MCF 10A (cell line): ENCODE measurements at regions not wholly inside any gene's neighbourhood (a gene's known extent, or its start where the extent isn't known, plus 50 kb on each side); places are given as distances from the start of the nearest gene placed in this dataset.

Source experiments
- BruUV-seq: library from RNA; stranded (reverse); fragments of 400-500 nt; replicated peaks from 2 replicates; lab custom pipeline; 2021; lab: Mats Ljungman, UMichigan
- CTCF ChIA-PET: fragments of 300-600 bp; sonication (Branson Sonifier 250); formaldehyde crosslinking; extraction: SDS; loops from one replicate; lab custom pipeline; 2021; ENCODE audit warnings: antibody characterized with exemption, inconsistent platforms; lab: Yijun Ruan, JAX
- POLR2A ChIA-PET: fragments of 300-600, 350-650 bp; sonication (Branson Sonifier 250); formaldehyde crosslinking; extraction: SDS; loops from one replicate; lab custom pipeline; 2020; ENCODE audit warnings: antibody characterized with exemption, inconsistent platforms; lab: Yijun Ruan, JAX
- DNase-seq: peaks from one replicate; pipeline ENCODE4 v3.0.0-alpha.2; 2018; ENCODE audit not compliant: unreplicated experiment
- H3K27ac Mint-ChIP-seq: one replicate; pipeline ENCODE4 v1.8.0; 2022; ENCODE audit warnings: mild to moderate bottlenecking, low read depth, mixed read lengths; ENCODE audit not compliant: unreplicated experiment
- H3K27me3 Mint-ChIP-seq: one replicate; pipeline ENCODE4 v1.8.0; 2022; ENCODE audit warnings: mixed read lengths; ENCODE audit not compliant: insufficient read depth, unreplicated experiment
- H3K36me3 Mint-ChIP-seq: one replicate; pipeline ENCODE4 v1.8.0; 2022; ENCODE audit warnings: mild to moderate bottlenecking, moderate library complexity, mixed read lengths; ENCODE audit not compliant: insufficient read depth, unreplicated experiment
- H3K4me1 Mint-ChIP-seq: one replicate; pipeline ENCODE4 v1.8.0; 2022; ENCODE audit warnings: mixed read lengths; ENCODE audit not compliant: insufficient read depth, unreplicated experiment
- H3K4me3 Mint-ChIP-seq: one replicate; pipeline ENCODE4 v1.8.0; 2022; ENCODE audit warnings: mild to moderate bottlenecking, moderate library complexity, mixed read lengths; ENCODE audit not compliant: unreplicated experiment
- H3K9me3 Mint-ChIP-seq: one replicate; pipeline ENCODE4 v1.8.0; 2022; ENCODE audit warnings: mixed read lengths; ENCODE audit not compliant: unreplicated experiment
- CTCF ChIP-seq: fragments of 200-600 bp; IDR thresholded peaks from one replicate; pipeline ENCODE4 v1.8.0; 2022; ENCODE audit warnings: antibody characterized with exemption, mild to moderate bottlenecking; ENCODE audit not compliant: unreplicated experiment
- intact Hi-C: fragments of 100-400 bp; cut with micrococcal nuclease; formaldehyde crosslinking; loops from 2 replicates; pipeline ENCODE4 v1.14.1; 2022

- H3K36me3 Mint-ChIP-seq = no peaks in the 10 kb centered on the region
- H3K9me3 Mint-ChIP-seq = peaks cover 7% of the 10 kb centered on the region
- intact Hi-C loops = no loop called here
- no peak for DNase-seq
- ChIA-PET POLR2A (no interaction called here), CTCF (no interaction called here)
- H3K27ac Mint-ChIP-seq = no peak overlapping the region
- H3K4me3 Mint-ChIP-seq = no peak overlapping the region
- peaks cover 4% of the 10 kb centered on the region for H3K4me1 Mint-ChIP-seq
- BruUV-seq = no TSS peak
- H3K27me3 Mint-ChIP-seq = no peaks in the 10 kb centered on the region
- TF ChIP-seq CTCF = no peak
Measured at GRCh38 chr5:124182133-124182532, 564.3 kb downstream of the ZNF608 start.

GRCh38 chr5:124180875-124181461, 565.5 kb downstream of the ZNF608 start:
- Mint-ChIP-seq H3K9me3 (peaks cover 7% of the 10 kb centered on the region), H3K36me3 (no peaks in the 10 kb centered on the region), H3K27ac (no peak overlapping the region), H3K4me1 (peaks cover 8% of the 10 kb centered on the region), H3K4me3 (no peak overlapping the region), H3K27me3 (no peaks in the 10 kb centered on the region)
- DNase-seq = no peak
- ChIA-PET POLR2A (no interaction called here), CTCF (interaction anchor here (0.9 kb wide), 1 partner anchor 16 kb away, joined by 3 read pairs; no protein-coding TSS in a partner anchor)
- intact Hi-C loops = no loop called here
- BruUV-seq = no TSS peak
- no peak for TF ChIP-seq CTCF

- Mint-ChIP-seq H3K27me3 (no peaks in the 10 kb centered on the region), H3K9me3 (peaks cover 7% of the 10 kb centered on the region), H3K4me3 (no peak overlapping the region), H3K27ac (no peak overlapping the region), H3K36me3 (no peaks in the 10 kb centered on the region), H3K4me1 (peaks cover 8% of the 10 kb centered on the region)
- ChIA-PET POLR2A (no interaction called here), CTCF (interaction anchor here (0.6 to 0.9 kb wide), 2 partner anchors 17 to 417 kb away, joined by 3 read pairs; no protein-coding TSS in a partner anchor)
- BruUV-seq = no TSS peak
- DNase-seq = no peak
- no peak for TF ChIP-seq CTCF
- intact Hi-C loops = no loop called here
Measured at GRCh38 chr5:124180299-124180874, 566.1 kb downstream of the ZNF608 start.

GRCh38 chr5:124179819-124180218, 566.6 kb downstream of the ZNF608 start:
- Mint-ChIP-seq H3K36me3 (no peaks in the 10 kb centered on the region), H3K4me1 (peaks cover 8% of the 10 kb centered on the region), H3K4me3 (no peak overlapping the region), H3K27ac (no peak overlapping the region), H3K27me3 (no peaks in the 10 kb centered on the region), H3K9me3 (peaks cover 9% of the 10 kb centered on the region)
- no peak for DNase-seq
- TF ChIP-seq CTCF = no peak
- ChIA-PET POLR2A (no interaction called here), CTCF (interaction anchor here (0.6 to 0.9 kb wide), 2 partner anchors 17 to 418 kb away, joined by 3 read pairs; no protein-coding TSS in a partner anchor)
- intact Hi-C loops = no loop called here
- BruUV-seq = no TSS peak
